ENCODE measurements at regions not wholly inside any gene's neighbourhood (a gene's known extent, or its start where the extent isn't known, plus 50 kb on each side); places are given as distances from the start of the nearest gene placed in this dataset.

- no peak for DNase-seq (ENCODE audit: low spot score)
- TF ChIP-seq, protein P1, sequence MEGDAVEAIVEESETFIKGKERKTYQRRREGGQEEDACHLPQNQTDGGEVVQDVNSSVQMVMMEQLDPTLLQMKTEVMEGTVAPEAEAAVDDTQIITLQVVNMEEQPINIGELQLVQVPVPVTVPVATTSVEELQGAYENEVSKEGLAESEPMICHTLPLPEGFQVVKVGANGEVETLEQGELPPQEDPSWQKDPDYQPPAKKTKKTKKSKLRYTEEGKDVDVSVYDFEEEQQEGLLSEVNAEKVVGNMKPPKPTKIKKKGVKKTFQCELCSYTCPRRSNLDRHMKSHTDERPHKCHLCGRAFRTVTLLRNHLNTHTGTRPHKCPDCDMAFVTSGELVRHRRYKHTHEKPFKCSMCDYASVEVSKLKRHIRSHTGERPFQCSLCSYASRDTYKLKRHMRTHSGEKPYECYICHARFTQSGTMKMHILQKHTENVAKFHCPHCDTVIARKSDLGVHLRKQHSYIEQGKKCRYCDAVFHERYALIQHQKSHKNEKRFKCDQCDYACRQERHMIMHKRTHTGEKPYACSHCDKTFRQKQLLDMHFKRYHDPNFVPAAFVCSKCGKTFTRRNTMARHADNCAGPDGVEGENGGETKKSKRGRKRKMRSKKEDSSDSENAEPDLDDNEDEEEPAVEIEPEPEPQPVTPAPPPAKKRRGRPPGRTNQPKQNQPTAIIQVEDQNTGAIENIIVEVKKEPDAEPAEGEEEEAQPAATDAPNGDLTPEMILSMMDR (IDR thresholded peaks at IDR 0.05; ENCODE audit: borderline replicate concordance, control extremely low read depth, extremely low read depth, insufficient read depth, missing control alignments), result no peak
- in situ Hi-C loops (cut with MboI; ENCODE audit: low sequenced_read_pairs, unreplicated experiment), result no loop called here
These were observed 249.4 kb upstream of the ARPP21 start for GRCh38 chr3:35389907-35390306.

DNA sequence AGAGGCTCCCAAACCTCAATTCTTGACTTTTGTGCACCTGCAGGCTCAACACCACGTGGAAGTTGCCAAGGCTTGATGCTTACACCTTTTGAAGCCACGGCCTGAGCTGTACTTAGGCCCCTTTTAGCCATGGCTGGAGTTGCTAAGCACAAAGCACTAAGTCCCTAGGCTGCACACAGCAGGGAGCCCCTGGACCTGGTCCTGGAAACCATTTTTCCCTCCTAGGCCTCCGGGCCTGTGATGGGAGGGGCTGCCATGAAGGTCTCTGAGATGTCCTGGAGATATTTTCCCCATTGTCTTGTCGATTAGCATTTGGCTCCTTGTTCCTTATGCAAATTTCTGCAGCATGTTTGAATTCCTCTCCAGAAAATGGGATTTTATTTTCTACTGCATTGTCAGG lies 247.1 kb upstream of the ARPP21 start:
- TF ChIP-seq, protein P1 (IDR thresholded peaks at IDR 0.05; ENCODE audit: borderline replicate concordance, control extremely low read depth, extremely low read depth, insufficient read depth, missing control alignments), result no peak
- in situ Hi-C loops (cut with MboI; ENCODE audit: low sequenced_read_pairs, unreplicated experiment), result no loop called here
- no peak for DNase-seq (ENCODE audit: low spot score)

DNA sequence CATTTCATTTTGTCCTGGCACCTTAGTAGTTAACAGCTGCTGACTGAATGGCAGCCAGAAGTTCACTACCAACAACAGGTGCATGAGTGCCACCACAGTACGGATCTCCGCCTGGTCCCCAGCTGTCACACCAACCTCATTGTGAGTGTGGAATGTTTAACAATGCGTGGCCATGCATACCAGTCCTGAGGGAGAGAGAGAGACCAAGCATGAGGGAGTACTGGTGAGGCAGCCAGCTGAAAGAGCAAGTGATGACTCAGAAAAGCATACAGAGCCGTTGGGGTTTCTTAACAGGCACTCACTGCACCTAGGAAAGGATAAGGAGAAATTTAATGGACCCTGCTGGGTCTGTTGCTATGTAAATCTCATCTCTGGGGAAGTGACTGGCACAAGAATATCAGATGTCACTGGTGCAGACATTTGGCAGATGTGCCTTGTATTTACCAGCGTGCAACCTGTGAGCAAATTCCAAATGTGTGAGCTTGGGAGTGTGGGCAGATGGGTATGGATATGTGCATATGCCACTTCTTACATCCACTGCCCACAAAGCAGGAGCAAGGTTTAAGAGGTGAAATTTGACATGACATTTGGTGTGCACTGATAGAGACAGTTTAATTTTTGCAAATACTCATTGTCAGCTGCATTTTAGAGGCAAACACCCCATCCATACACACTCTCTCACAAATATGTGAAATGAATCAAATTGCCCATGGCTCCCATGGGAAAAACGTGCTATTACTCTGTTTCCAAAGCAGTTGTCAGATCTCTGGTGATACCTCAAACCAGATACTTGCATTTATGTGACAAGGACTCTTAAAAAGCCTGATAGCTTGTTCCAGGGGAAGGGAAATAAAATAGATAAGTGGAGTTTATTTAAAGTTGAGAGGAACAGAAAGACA lies 245.2 kb upstream of the ARPP21 start:
- no peak for DNase-seq (ENCODE audit: low spot score)
- TF ChIP-seq, protein P1 (IDR thresholded peaks at IDR 0.05; ENCODE audit: borderline replicate concordance, control extremely low read depth, extremely low read depth, insufficient read depth, missing control alignments), result no peak
- in situ Hi-C loops (cut with MboI; ENCODE audit: low sequenced_read_pairs, unreplicated experiment), result no loop called here

DNA sequence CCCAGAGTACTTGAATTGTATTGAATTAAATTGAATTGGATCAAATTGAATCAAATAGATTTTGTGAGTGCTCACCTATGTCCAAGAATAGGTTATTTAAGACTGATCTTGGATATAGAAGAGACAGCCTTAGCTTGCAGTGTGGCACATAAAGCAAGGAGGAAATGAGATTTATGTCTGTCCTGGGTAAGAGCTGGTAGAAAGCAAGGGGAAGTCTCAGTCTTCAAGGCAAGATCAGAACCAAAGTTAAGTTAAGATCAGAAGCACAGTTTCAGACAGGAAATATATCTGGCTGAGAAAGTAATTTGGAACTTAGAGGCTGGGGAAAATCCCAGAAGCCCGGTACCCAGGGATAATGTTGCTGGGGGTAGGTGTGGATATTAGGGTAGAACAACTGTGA lies 244.4 kb upstream of the ARPP21 start:
- TF ChIP-seq, protein P1 (IDR thresholded peaks at IDR 0.05; ENCODE audit: borderline replicate concordance, control extremely low read depth, extremely low read depth, insufficient read depth, missing control alignments), result no peak
- in situ Hi-C loops (cut with MboI; ENCODE audit: low sequenced_read_pairs, unreplicated experiment), result no loop called here
- DNase-seq (ENCODE audit: low spot score), result no peak

DNA sequence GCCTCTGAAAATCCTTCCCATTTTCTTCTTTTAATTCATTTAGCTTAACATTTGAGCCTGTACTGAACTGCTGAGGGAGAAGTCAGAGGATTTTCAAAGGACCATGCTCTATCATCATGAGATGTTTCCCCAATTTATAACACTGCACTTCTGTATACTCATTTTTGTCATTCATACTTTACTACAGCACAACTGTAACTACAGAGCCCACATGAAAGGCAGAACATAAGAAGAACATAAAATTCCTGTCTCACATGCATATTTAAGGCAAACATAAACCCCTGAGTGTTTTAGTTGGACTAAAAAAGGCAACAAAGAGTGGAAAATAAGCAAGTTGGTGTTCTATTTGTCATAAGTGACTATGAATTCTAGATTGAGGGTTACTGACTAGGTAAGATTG lies 237.7 kb upstream of the ARPP21 start:
- TF ChIP-seq, protein P1 (IDR thresholded peaks at IDR 0.05; ENCODE audit: borderline replicate concordance, control extremely low read depth, extremely low read depth, insufficient read depth, missing control alignments), result no peak
- no peak for DNase-seq (ENCODE audit: low spot score)
- in situ Hi-C loops (cut with MboI; ENCODE audit: low sequenced_read_pairs, unreplicated experiment), result no loop called here

DNA sequence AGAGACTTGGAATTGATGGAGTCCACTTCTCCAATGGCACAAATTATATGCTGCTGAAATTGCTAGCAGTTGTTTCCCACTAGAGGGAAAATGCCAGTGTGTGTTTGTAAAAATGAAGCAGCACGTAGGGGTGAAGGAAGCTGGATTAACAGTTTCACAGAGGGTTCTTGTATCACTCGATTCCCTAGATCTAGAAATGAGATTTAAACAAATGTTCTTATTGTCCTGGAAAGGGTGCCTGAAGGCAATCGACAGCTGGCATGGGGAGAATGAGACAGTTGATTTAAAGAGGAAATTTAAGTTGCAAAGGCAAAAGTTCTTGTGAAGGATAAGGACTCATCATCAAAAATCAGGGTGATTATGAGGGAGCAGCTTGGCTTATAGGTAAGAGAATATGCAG lies 234.8 kb upstream of the ARPP21 start:
- TF ChIP-seq, protein P1 (IDR thresholded peaks at IDR 0.05; ENCODE audit: borderline replicate concordance, control extremely low read depth, extremely low read depth, insufficient read depth, missing control alignments), result no peak
- in situ Hi-C loops (cut with MboI; ENCODE audit: low sequenced_read_pairs, unreplicated experiment), result no loop called here
- DNase-seq (ENCODE audit: low spot score), result no peak
